HG03060 (cell line): ENCODE measurements at regions not wholly inside any gene's neighbourhood (a gene's known extent, or its start where the extent isn't known, plus 50 kb on each side); places are given as distances from the start of the nearest gene placed in this dataset.

ENCODE experiments used
- ATAC-seq: cut with Tn5 transposase; IDR thresholded peaks from one replicate; pipeline ENCODE4 v1.9.1; 2021; ENCODE audit warnings: low read depth, moderate number of reproducible peaks; ENCODE audit not compliant: unreplicated experiment

DNA sequence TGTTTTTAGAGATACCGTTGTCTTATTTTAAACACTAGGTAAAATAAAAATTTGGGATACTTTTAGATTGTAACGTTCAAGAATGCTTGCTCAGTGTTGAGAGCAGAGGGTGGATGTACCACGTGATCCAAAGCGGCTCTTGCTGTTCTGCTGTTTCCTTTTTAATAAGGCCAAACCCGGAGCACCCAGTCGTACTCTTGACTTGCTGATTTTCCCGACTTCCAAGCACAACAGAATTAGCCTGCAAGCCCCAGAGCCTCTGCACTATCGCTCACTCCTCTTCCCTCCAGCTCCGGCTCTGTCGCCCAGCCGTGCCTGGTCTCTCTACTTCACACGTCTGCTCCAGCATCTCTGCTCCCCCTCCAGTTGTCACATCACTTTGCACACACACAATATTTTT is 77.3 kb downstream of the EMP1 start:
- no peak for ATAC-seq

DNA sequence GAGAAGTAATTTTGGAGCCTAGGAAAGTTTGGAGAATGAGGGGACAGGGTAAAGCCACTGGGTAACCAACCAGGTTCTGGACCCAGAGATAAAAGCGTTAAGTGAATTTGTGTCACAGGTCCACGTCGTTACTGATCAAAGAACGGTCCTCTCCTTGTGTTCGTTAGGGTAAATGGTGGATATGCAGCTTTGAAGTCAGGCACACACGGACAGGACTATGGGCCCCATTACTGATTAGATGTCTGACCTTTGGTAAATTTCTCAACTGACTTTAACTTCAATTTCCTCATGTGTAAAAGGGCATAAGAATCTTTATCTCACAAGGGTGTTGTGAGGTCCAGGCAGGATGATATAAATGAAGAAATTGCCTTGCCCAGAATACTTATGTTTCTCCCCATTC is 76.6 kb downstream of the EMP1 start:
- ATAC-seq: no peak

DNA sequence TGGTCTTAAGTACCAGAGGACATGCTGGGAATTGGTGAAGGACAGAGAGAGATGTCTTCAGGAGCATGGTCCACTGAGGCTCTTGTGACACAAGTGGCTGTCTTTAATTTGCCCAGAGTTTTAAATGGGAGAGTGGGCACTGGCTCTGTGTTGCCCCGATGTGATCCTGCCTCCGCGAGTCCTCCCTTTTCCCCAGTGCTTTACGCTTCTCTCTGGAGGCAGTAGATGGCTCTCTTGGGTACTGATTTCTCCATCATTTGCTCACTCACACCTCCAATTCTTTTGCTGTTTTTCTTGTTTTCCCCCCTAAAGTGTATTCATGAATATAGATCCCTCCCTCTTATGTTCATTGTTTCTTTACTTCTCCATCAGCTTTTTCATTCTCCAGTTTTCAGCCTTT is 74.3 kb downstream of the EMP1 start:
- ATAC-seq: no peak
